Ishikawa (cell line): ENCODE measurements at regions not wholly inside any gene's neighbourhood (a gene's known extent, or its start where the extent isn't known, plus 50 kb on each side); places are given as distances from the start of the nearest gene placed in this dataset.

Experiments used
- CREB1 ChIP-seq: IDR thresholded peaks from 2 replicates; pipeline ENCODE4 v1.6.1; 2012; ENCODE audit warnings: low read depth
- EGR1 ChIP-seq: IDR thresholded peaks from 2 replicates; pipeline ENCODE4 v1.6.1; 2012
- EP300 ChIP-seq: IDR thresholded peaks from 2 replicates; pipeline ENCODE4 v1.6.1; 2012; ENCODE audit warnings: borderline replicate concordance
- FOXM1 ChIP-seq: IDR thresholded peaks from 2 replicates; pipeline ENCODE4 v1.6.1; 2012; ENCODE audit warnings: low read depth, borderline replicate concordance
- RAD21 ChIP-seq: IDR thresholded peaks from 2 replicates; pipeline ENCODE4 v1.6.1; 2012; ENCODE audit warnings: low read depth
- TAF1 ChIP-seq: IDR thresholded peaks from 2 replicates; pipeline ENCODE4 v1.6.1; 2012; ENCODE audit warnings: low read depth, mild to moderate bottlenecking
- TCF12 ChIP-seq: IDR thresholded peaks from 2 replicates; pipeline ENCODE4 v1.6.1; 2012; ENCODE audit warnings: low read depth
- TF ChIP-seq, protein P1 (sequence below): IDR thresholded peaks from 2 replicates; pipeline ENCODE4 v1.6.1; 2012
- TF ChIP-seq, protein P2 (sequence below): IDR thresholded peaks from 2 replicates; pipeline ENCODE4 v1.6.1; 2012; ENCODE audit warnings: low read depth, mild to moderate bottlenecking
- TF ChIP-seq, protein P3 (sequence below): IDR thresholded peaks from 2 replicates; pipeline ENCODE4 v1.6.1; 2012

DNA sequence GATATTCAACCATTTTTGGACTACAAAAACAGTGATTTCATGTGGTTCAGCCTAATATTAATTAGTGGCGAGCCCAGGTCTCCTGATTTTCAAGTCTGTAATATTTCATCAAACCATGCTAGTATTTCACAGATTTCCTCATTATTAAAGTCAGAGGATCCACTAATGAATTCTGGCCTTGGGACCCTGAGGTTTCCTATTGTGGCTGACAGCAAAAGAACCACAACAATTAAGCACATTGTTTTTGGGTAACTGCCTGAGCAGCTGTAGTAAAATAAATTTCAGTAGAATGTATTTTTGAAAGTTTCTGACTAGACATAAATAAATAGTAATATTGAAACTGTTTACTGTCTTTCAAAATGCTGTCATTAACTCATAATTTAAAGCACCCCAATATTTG, 630.7 kb upstream of the MMS22L start:
- TF ChIP-seq CREB1 (no peak), RAD21 (no peak), EP300 (no peak), TAF1 (no peak), EGR1 (no peak), FOXM1 (no peak), TCF12 (no peak)
- TF ChIP-seq, protein P1, sequence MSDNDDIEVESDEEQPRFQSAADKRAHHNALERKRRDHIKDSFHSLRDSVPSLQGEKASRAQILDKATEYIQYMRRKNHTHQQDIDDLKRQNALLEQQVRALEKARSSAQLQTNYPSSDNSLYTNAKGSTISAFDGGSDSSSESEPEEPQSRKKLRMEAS = no peak
- TF ChIP-seq, protein P2, sequence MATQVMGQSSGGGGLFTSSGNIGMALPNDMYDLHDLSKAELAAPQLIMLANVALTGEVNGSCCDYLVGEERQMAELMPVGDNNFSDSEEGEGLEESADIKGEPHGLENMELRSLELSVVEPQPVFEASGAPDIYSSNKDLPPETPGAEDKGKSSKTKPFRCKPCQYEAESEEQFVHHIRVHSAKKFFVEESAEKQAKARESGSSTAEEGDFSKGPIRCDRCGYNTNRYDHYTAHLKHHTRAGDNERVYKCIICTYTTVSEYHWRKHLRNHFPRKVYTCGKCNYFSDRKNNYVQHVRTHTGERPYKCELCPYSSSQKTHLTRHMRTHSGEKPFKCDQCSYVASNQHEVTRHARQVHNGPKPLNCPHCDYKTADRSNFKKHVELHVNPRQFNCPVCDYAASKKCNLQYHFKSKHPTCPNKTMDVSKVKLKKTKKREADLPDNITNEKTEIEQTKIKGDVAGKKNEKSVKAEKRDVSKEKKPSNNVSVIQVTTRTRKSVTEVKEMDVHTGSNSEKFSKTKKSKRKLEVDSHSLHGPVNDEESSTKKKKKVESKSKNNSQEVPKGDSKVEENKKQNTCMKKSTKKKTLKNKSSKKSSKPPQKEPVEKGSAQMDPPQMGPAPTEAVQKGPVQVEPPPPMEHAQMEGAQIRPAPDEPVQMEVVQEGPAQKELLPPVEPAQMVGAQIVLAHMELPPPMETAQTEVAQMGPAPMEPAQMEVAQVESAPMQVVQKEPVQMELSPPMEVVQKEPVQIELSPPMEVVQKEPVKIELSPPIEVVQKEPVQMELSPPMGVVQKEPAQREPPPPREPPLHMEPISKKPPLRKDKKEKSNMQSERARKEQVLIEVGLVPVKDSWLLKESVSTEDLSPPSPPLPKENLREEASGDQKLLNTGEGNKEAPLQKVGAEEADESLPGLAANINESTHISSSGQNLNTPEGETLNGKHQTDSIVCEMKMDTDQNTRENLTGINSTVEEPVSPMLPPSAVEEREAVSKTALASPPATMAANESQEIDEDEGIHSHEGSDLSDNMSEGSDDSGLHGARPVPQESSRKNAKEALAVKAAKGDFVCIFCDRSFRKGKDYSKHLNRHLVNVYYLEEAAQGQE = no peak
- TF ChIP-seq, protein P3, sequence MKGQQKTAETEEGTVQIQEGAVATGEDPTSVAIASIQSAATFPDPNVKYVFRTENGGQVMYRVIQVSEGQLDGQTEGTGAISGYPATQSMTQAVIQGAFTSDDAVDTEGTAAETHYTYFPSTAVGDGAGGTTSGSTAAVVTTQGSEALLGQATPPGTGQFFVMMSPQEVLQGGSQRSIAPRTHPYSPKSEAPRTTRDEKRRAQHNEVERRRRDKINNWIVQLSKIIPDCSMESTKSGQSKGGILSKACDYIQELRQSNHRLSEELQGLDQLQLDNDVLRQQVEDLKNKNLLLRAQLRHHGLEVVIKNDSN = no peak
